Transverse colon (tissue), 4 donors: ENCODE measurements at regions not wholly inside any gene's neighbourhood (a gene's known extent, or its start where the extent isn't known, plus 50 kb on each side); places are given as distances from the start of the nearest gene placed in this dataset.
"Not testable (repeated sequence)": the region's sequence is repeated elsewhere in the genome, so short reads cannot be mapped to it uniquely, and the experiment has no call there.

Experiments used
- DNase-seq: peaks from one replicate; pipeline ENCODE4 v3.0.0-alpha.2; 2019
- H3K27ac ChIP-seq, 4 donors: fragments of 200-600 bp; sonication (generic); 2 replicates each; pipeline ENCODE4 v1.5.1; 2016 to 2018; ENCODE audit warnings: inconsistent platforms in 4 of 4
- H3K27me3 ChIP-seq: fragments of 200-600 bp; sonication (generic); 2 replicates; pipeline ENCODE4 v1.5.1; 2017; ENCODE audit warnings: inconsistent platforms
- H3K36me3 ChIP-seq, 4 donors: fragments of 200-600 bp; sonication (generic); 2 replicates each; pipeline ENCODE4 v1.5.1; 2017 to 2019; ENCODE audit warnings: inconsistent platforms in 4 of 4
- H3K4me1 ChIP-seq, 4 donors: fragments of 200-600 bp; sonication (generic); 2 replicates each; pipeline ENCODE4 v1.5.1; 2017 to 2020; ENCODE audit warnings: inconsistent platforms in 4 of 4
- H3K4me3 ChIP-seq, 4 donors: fragments of 200-600 bp; sonication (generic); 1 replicate in 1 of 4; 2 replicates in 3 of 4; pipeline versions ENCODE4 v1.5.1 to v1.6.1; 2017 to 2019; ENCODE audit warnings: inconsistent platforms in 4 of 4
- H3K9me3 ChIP-seq, 2 donors: fragments of 200-600 bp; sonication (generic); 2 replicates each; pipeline ENCODE4 v1.5.1; 2017 to 2019; ENCODE audit warnings: inconsistent platforms in 2 of 2
- EP300 ChIP-seq: sonication (generic); formaldehyde crosslinking; IDR thresholded peaks from one replicate; pipeline ENCODE4 v1.6.1; 2017; ENCODE audit warnings: antibody characterized with exemption, low read depth
- POLR2A ChIP-seq: fragments of 450-650 bp; IDR thresholded peaks from one replicate; pipeline ENCODE4 v1.6.1; 2016; ENCODE audit warnings: antibody characterized with exemption, mild to moderate bottlenecking, moderate library complexity
- POLR2AphosphoS5 ChIP-seq, 3 donors: sonication (generic); formaldehyde crosslinking; IDR thresholded peaks; one replicate each; pipeline ENCODE4 v1.6.1; 2016; ENCODE audit warnings: antibody characterized with exemption in 3 of 3
- WGBS, 2 donors: methylation state at CpG; one replicate each; pipeline ENCODE4 v1.1.5; 2018; ENCODE audit warnings: low coverage in 1 of 2; 5-methylcytosine and 5-hydroxymethylcytosine counted together
- in situ Hi-C, 4 donors: fragments of 200-750 bp; cut with MboI; loops; one replicate each; pipeline versions ENCODE4 v1.15.0 to v1.15.1; 2017; ENCODE audit warnings: low sequenced_read_pairs in 3 of 4, low pct_ligation_motif_present in 1 of 4, low pct_unique_long_range_greater_than_20kb in 1 of 4
- intact Hi-C: fragments of 100-400 bp; cut with DNase I; formaldehyde crosslinking; loops from one replicate; pipeline ENCODE4 v1.15.1; 2023; ENCODE audit warnings: low total_unique reads
- TF ChIP-seq, protein P1 (sequence below), 5 experiments: fragments of 200-600 bp in 3 of 5; fragments of 450-650 bp in 2 of 5; sonication (generic) in 3 of 5; IDR thresholded peaks; 1 replicate in 2 of 5; 2 replicates in 3 of 5; pipeline ENCODE4 v1.5.1; 2016 to 2017; ENCODE audit warnings: antibody characterized with exemption in 5 of 5, inconsistent platforms in 3 of 5, mild to moderate bottlenecking in 2 of 5, moderate library complexity in 1 of 5

DNA sequence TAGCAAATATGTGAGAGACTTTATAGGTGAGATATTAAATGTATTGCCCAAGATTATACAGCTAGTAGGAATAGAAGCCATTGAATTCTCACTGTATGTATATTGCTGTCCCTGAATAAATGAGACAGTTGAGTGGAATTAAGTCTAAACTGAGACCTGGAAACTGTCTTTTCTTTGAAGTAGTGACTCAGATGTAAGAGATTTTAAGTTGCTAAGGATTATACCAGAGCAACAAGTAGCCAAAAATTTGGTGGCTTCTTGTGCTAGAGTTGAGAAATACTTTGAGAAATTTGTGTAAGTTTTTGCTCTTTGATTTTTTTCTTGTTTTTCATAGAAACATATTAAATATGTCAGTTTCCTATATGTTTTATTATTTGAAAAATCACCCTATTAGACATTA lies 58.7 kb downstream of the TANC2 start:
- TF ChIP-seq, protein P1, sequence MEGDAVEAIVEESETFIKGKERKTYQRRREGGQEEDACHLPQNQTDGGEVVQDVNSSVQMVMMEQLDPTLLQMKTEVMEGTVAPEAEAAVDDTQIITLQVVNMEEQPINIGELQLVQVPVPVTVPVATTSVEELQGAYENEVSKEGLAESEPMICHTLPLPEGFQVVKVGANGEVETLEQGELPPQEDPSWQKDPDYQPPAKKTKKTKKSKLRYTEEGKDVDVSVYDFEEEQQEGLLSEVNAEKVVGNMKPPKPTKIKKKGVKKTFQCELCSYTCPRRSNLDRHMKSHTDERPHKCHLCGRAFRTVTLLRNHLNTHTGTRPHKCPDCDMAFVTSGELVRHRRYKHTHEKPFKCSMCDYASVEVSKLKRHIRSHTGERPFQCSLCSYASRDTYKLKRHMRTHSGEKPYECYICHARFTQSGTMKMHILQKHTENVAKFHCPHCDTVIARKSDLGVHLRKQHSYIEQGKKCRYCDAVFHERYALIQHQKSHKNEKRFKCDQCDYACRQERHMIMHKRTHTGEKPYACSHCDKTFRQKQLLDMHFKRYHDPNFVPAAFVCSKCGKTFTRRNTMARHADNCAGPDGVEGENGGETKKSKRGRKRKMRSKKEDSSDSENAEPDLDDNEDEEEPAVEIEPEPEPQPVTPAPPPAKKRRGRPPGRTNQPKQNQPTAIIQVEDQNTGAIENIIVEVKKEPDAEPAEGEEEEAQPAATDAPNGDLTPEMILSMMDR (IDR thresholded peaks at IDR 0.05), result no peak
- TF ChIP-seq POLR2AphosphoS5 (IDR thresholded peaks at IDR 0.05) (no peak), EP300 (no peak)
- Histone ChIP-seq H3K4me1 (no peaks in the 10 kb centered on the region), H3K4me3 (no peak overlapping the region), H3K27me3 (no peaks in the 10 kb centered on the region), H3K27ac (no peak overlapping the region), H3K36me3 (no peaks in the 10 kb centered on the region), H3K9me3 (no peaks in the 10 kb centered on the region)
- in situ Hi-C loops, result no loop called here
- DNase-seq, result no peak
- intact Hi-C loops, result no loop called here

DNA sequence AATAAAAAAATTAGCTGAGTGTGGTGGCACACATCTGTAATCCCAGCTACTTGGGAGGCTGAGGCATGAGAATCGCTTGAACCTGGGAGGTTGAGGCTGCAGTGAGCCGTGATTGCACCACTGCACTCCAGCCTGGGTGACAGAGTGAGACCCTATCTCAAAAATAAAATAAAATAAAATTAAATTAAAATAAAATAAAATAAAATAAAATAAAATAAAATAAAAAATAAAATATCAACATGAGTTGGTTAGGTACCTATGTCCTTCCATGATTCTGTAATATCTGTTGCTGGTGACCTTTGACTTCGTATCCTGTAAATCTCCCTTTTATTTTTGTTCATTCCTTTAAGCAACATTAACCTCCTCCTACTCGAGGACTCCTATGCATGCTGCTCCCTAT lies 59.6 kb downstream of the TANC2 start:
- intact Hi-C loops, H3K27ac ChIP-seq, H3K36me3 ChIP-seq, H3K4me1 ChIP-seq, DNase-seq, H3K9me3 ChIP-seq, H3K4me3 ChIP-seq, H3K27me3 ChIP-seq, in situ Hi-C loops: not testable (repeated sequence)
- WGBS, 2 donors, result 86 to 95% methylated on average over 4 of the region's 4 CpGs

DNA sequence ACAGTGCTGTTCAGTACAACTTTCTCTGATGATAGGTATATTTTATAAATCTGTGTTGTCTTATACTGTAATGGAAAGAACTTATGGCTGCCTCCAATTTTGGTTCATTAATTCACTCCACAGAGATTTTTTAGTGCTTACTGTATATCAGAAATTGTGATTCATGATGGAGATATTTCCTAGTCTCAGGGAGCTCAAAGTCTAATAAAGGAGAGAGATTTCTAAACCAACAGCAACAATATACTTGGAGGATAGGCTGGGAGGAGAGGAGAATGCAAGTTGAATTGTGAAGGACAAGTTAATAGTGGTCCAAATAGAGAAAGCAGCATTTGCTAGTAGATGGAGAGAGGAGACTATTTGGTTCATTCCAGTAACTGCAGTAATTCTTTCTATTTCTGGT lies 63.5 kb downstream of the TANC2 start:
- H3K36me3 ChIP-seq, result no peaks in the 10 kb centered on the region
- intact Hi-C loops (no loop called here), in situ Hi-C loops (no loop called here)
- no peak overlapping the region for H3K27ac ChIP-seq
- H3K4me3 ChIP-seq, result no peak overlapping the region
- H3K9me3 ChIP-seq, result no peaks in the 10 kb centered on the region
- peaks cover 0 to 9% (median 0%) of the 10 kb centered on the region in 4 donors for H3K4me1 ChIP-seq
- no peak for TF ChIP-seq POLR2AphosphoS5 (IDR thresholded peaks at IDR 0.05)
- TF ChIP-seq POLR2A, result no peak
- TF ChIP-seq, protein P1 (IDR thresholded peaks at IDR 0.05), result no peak
- TF ChIP-seq EP300, result no peak
- H3K27me3 ChIP-seq, result no peaks in the 10 kb centered on the region
- no peak for DNase-seq

DNA sequence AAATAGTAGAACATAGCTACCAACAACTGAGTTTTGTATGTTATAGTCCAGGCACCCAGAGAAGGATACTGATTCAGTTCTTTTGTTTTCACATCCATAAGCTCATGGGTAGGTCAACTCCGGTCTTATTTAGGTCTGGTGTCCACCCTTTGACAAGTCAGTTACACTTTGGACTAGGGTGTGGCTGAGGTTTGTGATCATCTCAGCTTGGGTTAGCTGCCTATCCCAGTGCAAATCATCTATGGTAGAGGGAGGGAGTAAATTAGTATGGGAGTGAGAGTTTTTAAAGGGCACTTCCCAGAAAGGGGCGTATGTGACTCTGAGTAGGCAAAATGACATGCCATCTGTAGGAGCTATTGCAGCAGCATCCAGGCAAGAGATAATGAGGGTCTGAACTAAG lies 66.1 kb downstream of the TANC2 start:
- no peaks in the 10 kb centered on the region for H3K36me3 ChIP-seq
- in situ Hi-C loops (no loop called here), intact Hi-C loops (no loop called here)
- H3K27ac ChIP-seq, result no peak overlapping the region
- H3K27me3 ChIP-seq, result no peaks in the 10 kb centered on the region
- WGBS, 2 donors, result 57 to 62% methylated on average over 1 to 2 of the region's 2 CpGs
- TF ChIP-seq POLR2AphosphoS5 (IDR thresholded peaks at IDR 0.05) (peak in 1 of 3 donors; percentile 34), EP300 (no peak)
- no peak overlapping the region for H3K4me3 ChIP-seq
- no peaks in the 10 kb centered on the region for H3K9me3 ChIP-seq
- peak; percentile 39 for DNase-seq
- peaks cover 0 to 18% (median 2%) of the 10 kb centered on the region in 4 donors for H3K4me1 ChIP-seq

DNA sequence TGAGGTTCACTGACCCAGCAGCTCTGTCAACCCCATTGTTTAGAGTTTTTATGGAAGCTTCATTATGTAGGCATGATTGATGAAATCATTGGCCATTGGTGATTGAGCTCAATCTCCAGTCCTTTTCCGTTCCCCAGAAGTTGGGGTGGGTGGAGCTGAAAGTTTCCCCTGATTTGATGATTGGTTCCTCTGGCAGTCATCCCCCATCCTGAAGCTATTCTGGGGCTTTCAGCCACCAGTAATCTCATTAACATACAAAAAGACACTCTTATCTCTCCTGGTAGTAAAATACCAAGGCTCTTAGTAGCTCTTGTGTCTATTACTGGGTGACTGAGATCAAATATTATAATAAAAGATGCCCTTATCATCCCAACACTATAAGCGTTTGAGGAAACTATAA lies 67.1 kb downstream of the TANC2 start:
- Histone ChIP-seq H3K4me3 (no peak overlapping the region), H3K4me1 (peaks cover 0 to 18% (median 2%) of the 10 kb centered on the region in 4 donors), H3K9me3 (no peaks in the 10 kb centered on the region), H3K36me3 (no peaks in the 10 kb centered on the region), H3K27ac (no peak overlapping the region), H3K27me3 (no peaks in the 10 kb centered on the region)
- DNase-seq, result no peak
- in situ Hi-C loops, result no loop called here
- TF ChIP-seq, protein P1 (IDR thresholded peaks at IDR 0.05), result no peak
- TF ChIP-seq POLR2A (no peak), EP300 (no peak), POLR2AphosphoS5 (IDR thresholded peaks at IDR 0.05) (no peak)
- intact Hi-C loops, result no loop called here
- WGBS, 2 donors, result 83 to 86% methylated on average over 1 to 2 of the region's 2 CpGs
